GM12873 (cell line): ENCODE measurements at regions not wholly inside any gene's neighbourhood (a gene's known extent, or its start where the extent isn't known, plus 50 kb on each side); places are given as distances from the start of the nearest gene placed in this dataset.

Experiments used
- CTCF ChIP-seq: IDR thresholded peaks from 2 replicates; pipeline ENCODE4 v1.5.1; 2012; ENCODE audit warnings: low read depth, mild to moderate bottlenecking, moderate library complexity, low read length, control low read depth; ENCODE audit not compliant: insufficient read depth; ENCODE audit errors: missing control alignments

GRCh38 chr12:93247313-93247991 lies 130.3 kb upstream of the NUDT4 start:
- TF ChIP-seq CTCF: no peak

GRCh38 chr12:93252221-93252620 lies 125.5 kb upstream of the NUDT4 start:
- no peak for TF ChIP-seq CTCF

- TF ChIP-seq CTCF: no peak
These were observed 122.8 kb upstream of the NUDT4 start for GRCh38 chr12:93254911-93255310.

GRCh38 chr12:93256256-93256969 lies 121.3 kb upstream of the NUDT4 start:
- no peak for TF ChIP-seq CTCF

GRCh38 chr12:93261505-93262094 lies 116.1 kb upstream of the NUDT4 start:
- no peak for TF ChIP-seq CTCF

DNA sequence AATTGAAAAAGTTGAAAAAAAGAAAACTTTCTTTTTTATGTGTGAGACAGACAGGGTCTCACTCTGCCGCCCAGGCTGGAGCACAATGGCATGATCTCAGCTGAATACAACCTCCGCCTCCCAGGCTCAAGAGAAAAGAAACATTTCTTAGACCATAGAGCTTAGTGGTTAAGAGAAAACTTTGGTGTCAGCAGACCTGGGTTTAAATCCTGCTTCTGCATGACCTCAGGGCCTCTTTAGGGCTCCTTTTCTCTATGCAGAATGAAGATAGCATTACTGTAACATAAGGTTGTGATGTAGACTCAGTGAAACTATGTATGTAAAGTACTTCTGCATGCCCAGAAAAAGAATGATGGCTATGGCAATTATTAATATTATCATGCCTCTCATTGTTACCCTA lies 104.7 kb upstream of the NUDT4 start:
- TF ChIP-seq CTCF: no peak

DNA sequence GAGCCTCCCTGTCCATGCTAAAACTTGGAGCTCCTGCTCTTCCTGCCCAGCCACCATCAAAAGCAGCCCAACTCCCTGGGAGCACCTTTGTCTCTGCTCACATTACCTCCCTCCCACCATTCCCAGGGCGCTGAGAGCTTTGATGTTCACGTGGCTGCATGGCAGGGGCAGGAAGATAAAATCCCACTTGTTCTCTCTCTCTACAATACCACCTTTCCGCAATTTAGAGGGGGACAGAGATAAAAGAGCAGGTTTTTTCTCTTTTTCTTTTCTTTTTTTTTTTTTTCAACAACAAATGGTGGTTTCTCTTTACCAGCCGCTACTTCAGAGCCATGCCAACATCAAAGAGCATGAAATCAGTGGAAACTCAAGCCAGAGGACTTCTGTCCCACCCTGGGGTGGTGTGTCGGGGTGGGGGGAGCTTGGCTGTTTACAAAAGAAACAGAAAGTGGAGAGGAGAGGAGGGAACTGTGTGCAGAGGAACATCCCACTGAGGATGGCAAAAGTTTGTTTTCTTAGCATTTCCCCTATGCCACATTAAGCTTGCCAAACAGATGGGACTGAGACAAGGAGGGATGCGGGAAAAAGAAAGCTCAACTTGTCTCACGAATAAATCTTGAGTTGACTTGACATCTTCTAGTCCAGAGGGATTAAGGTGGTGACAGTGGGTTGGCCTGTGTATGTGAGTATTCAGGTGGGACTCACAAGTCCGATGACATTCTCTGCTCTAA lies 103.7 kb upstream of the NUDT4 start:
- TF ChIP-seq CTCF: no peak
